K562 (cell line): ENCODE measurements at regions not wholly inside any gene's neighbourhood (a gene's known extent, or its start where the extent isn't known, plus 50 kb on each side); places are given as distances from the start of the nearest gene placed in this dataset.

Experiments used
- ATAC-seq: fragments of 200-7000 bp; cut with Tn5 transposase; 3 replicates; pipeline ENCODE4 v1.9.1; 2020; ENCODE audit warnings: moderate library complexity
- BruUV-seq: library from RNA; stranded (reverse); fragments of 400-500 nt; replicated peaks from 2 replicates; lab custom pipeline; 2021; lab: Mats Ljungman, UMichigan
- CTCF ChIA-PET: fragments of 300-600 bp; formaldehyde crosslinking; extraction: SDS; loops from one replicate; lab custom pipeline; 2021; ENCODE audit warnings: low intra/inter-chr PET ratio; lab: Yijun Ruan, JAX
- POLR2A ChIA-PET: fragments of 300-600, 350-650 bp; sonication (Branson Sonifier 250); formaldehyde crosslinking; extraction: SDS; loops from one replicate; lab custom pipeline; 2021; ENCODE audit warnings: antibody characterized with exemption, inconsistent platforms; lab: Yijun Ruan, JAX
- DNase-seq, 4 experiments: peaks; one replicate each; pipeline versions ENCODE4 v3.0.0 to v3.0.0-alpha.2; 2011 to 2018; ENCODE audit warnings: low spot score in 3 of 4, mixed read lengths in 3 of 4; ENCODE audit errors: extremely low read depth in 1 of 4
- FAIRE-seq: peaks from 2 replicates; lab custom pipeline; 2011; peaks lifted over from hg19 to GRCh38; lab: Jason Lieb, UNC
- H2AFZ ChIP-seq: 2 replicates; pipeline ENCODE4 v1.6.0; 2011; ENCODE audit warnings: low read depth, low read length, control low read depth, inconsistent platforms
- H3K27ac ChIP-seq: fragments of 200-600 bp; 3 replicates; pipeline ENCODE4 v1.8.0; 2011; ENCODE audit warnings: low read depth, mild to moderate bottlenecking, control low read depth, inconsistent platforms, low read length, moderate library complexity, mixed read lengths; ENCODE audit errors: extremely low read depth
- H3K27me3 ChIP-seq, 2 experiments: fragments of 300-600 bp in 1 of 2; 2 replicates in 1 of 2; 3 replicates in 1 of 2; pipeline versions ENCODE4 v1.6.0 to v1.8.0; 2011; ENCODE audit warnings: inconsistent platforms in 2 of 2, low read length in 2 of 2, mild to moderate bottlenecking in 1 of 2, mixed read lengths in 1 of 2, moderate library complexity in 1 of 2; ENCODE audit not compliant: control insufficient read depth in 2 of 2, insufficient read depth in 2 of 2
- H3K36me3 ChIP-seq: fragments of 300-600 bp; 3 replicates; pipeline ENCODE4 v1.8.0; 2011; ENCODE audit warnings: mild to moderate bottlenecking, low read length, inconsistent platforms; ENCODE audit not compliant: control insufficient read depth, insufficient read depth
- H3K4me1 ChIP-seq, 2 experiments: fragments of 200-600 bp in 1 of 2; replicated peaks in 1 of 2; 2 replicates in 1 of 2; 3 replicates in 1 of 2; pipeline versions ENCODE4 v1.5.1 to v1.8.0; 2011; ENCODE audit warnings: inconsistent platforms in 2 of 2, low read length in 2 of 2, mild to moderate bottlenecking in 1 of 2, mixed read lengths in 1 of 2, moderate library complexity in 1 of 2; ENCODE audit not compliant: control insufficient read depth in 2 of 2, insufficient read depth in 2 of 2
- H3K4me2 ChIP-seq: 2 replicates; pipeline ENCODE4 v1.6.1; 2011; ENCODE audit warnings: low read length, control low read depth, inconsistent platforms, mixed read lengths; ENCODE audit not compliant: insufficient read depth
- H3K4me3 ChIP-seq: fragments of 200-600 bp; sonication (generic), shearing (Covaris generic); 2 replicates; pipeline ENCODE4 v1.5.1; 2016; ENCODE audit warnings: control low read depth, inconsistent platforms
- H3K79me2 ChIP-seq: fragments of 200-600 bp; 3 replicates; pipeline ENCODE4 v1.8.0; 2011; ENCODE audit warnings: low read length, inconsistent platforms; ENCODE audit not compliant: control insufficient read depth, insufficient read depth
- H3K9ac ChIP-seq, 2 experiments: 2 replicates each; pipeline versions ENCODE4 v1.6.0 to v1.6.1; 2011; ENCODE audit warnings: low read depth in 2 of 2, low read length in 2 of 2, control low read depth in 1 of 2, inconsistent platforms in 1 of 2, mild to moderate bottlenecking in 1 of 2, mixed read lengths in 1 of 2; ENCODE audit not compliant: insufficient read depth in 1 of 2
- H3K9me1 ChIP-seq: one replicate; pipeline ENCODE4 v1.6.0; 2011; ENCODE audit warnings: inconsistent platforms, mild to moderate bottlenecking, low read length, moderate library complexity; ENCODE audit not compliant: control insufficient read depth, insufficient read depth
- H3K9me3 ChIP-seq: replicated peaks from 2 replicates; pipeline ENCODE4 v1.5.1; 2011; ENCODE audit warnings: low read depth, low read length, inconsistent platforms; ENCODE audit not compliant: control insufficient read depth, insufficient read depth
- H4K20me1 ChIP-seq: replicated peaks from 2 replicates; pipeline ENCODE4 v1.6.1; 2011; ENCODE audit warnings: low read length, inconsistent platforms, mixed read lengths; ENCODE audit not compliant: control insufficient read depth, insufficient read depth
- BACH1 ChIP-seq: fragments of 200-800 bp; sonication (Bioruptor generic); IDR thresholded peaks from 2 replicates; pipeline ENCODE4 v1.6.1; 2016; ENCODE audit warnings: missing genetic modification characterization, missing compliant biosample characterization
- BRD4 ChIP-seq: fragments of 200-600 bp; sonication (generic); IDR thresholded peaks from 2 replicates; pipeline ENCODE4 v1.6.1; 2017; ENCODE audit warnings: inconsistent platforms
- GTF2B ChIP-seq: IDR thresholded peaks from 2 replicates; pipeline ENCODE4 v1.6.1; 2011; ENCODE audit not compliant: insufficient read length; ENCODE audit errors: extremely low read depth
- KHSRP ChIP-seq: fragments of 450-650 bp; IDR thresholded peaks from 2 replicates; pipeline ENCODE4 v1.6.1; 2017
- LARP7 ChIP-seq: fragments of 450-650 bp; IDR thresholded peaks from 2 replicates; pipeline ENCODE4 v1.6.1; 2016
- RAD21 ChIP-seq, 2 experiments: fragments of 250-450 bp in 1 of 2; fragments of 450-650 bp in 1 of 2; sonication (Bioruptor Pico) in 1 of 2; formaldehyde crosslinking in 1 of 2; IDR thresholded peaks in 1 of 2; conservative IDR thresholded peaks in 1 of 2; 2 replicates each; pipeline versions ENCODE4 v1.4.0 to v1.8.0; 2020 to 2022; ENCODE audit warnings: mild to moderate bottlenecking in 2 of 2, moderate library complexity in 1 of 2
- RERE ChIP-seq: sonication (generic); formaldehyde crosslinking; IDR thresholded peaks from 2 replicates; pipeline ENCODE4 v1.8.0; 2023; ENCODE audit warnings: missing genetic modification reagents, mild to moderate bottlenecking, borderline replicate concordance
- TGIF2 ChIP-seq: sonication (generic); formaldehyde crosslinking; IDR thresholded peaks from 2 replicates; pipeline ENCODE4 v1.8.1; 2022; ENCODE audit warnings: mild to moderate bottlenecking, missing genetic modification reagents, moderate library complexity
- ZBTB5 ChIP-seq: fragments of 450-650 bp; IDR thresholded peaks from 2 replicates; pipeline ENCODE4 v1.6.1; 2017; ENCODE audit warnings: antibody characterized with exemption
- ZNF76 ChIP-seq: fragments of 250-450 bp; sonication (Bioruptor Pico); IDR thresholded peaks from 2 replicates; pipeline ENCODE4 v1.4.0; 2020; ENCODE audit warnings: mild to moderate bottlenecking, moderate library complexity, borderline replicate concordance
- ZNF766 ChIP-seq: fragments of 200-800 bp; sonication (Bioruptor generic); conservative IDR thresholded peaks from 2 replicates; pipeline ENCODE4 v1.6.1; 2016; ENCODE audit warnings: missing genetic modification characterization, missing compliant biosample characterization
- WGBS: fragments of 100-300 bp; shearing (Covaris generic); methylation state at CpG from one replicate; pipeline ENCODE4 v1.1.6; 2016; ENCODE audit warnings: low coverage, mixed read lengths; ENCODE audit not compliant: insufficient coverage; ENCODE audit errors: missing lambda C conversion rate; 5-methylcytosine and 5-hydroxymethylcytosine counted together
- in situ Hi-C: fragments of 300-500 bp; cut with MboI; formaldehyde crosslinking; loops from 4 replicates; pipeline ENCODE4 v1.15.0; 2018; ENCODE audit warnings: inconsistent platforms, mixed read lengths
- intact Hi-C: fragments of 100-400 bp; cut with micrococcal nuclease; formaldehyde crosslinking; loops from 2 replicates; pipeline ENCODE4 v1.14.2; 2022
- TF ChIP-seq, protein P1 (sequence below): fragments of 250-450 bp; sonication (Bioruptor Pico); IDR thresholded peaks from 2 replicates; pipeline ENCODE4 v1.6.1; 2021; ENCODE audit warnings: mild to moderate bottlenecking

- H3K27me3 ChIP-seq, result no peaks in the 10 kb centered on the region
- no peak overlapping the region for H3K9ac ChIP-seq
- H3K4me2 ChIP-seq, result no peak overlapping the region
- no peak overlapping the region for H3K27ac ChIP-seq
- no peak overlapping the region for H2AFZ ChIP-seq
- TF ChIP-seq LARP7 (no peak), RERE (CRISPR knock-in tag) (no peak), KHSRP (no peak), TGIF2 (CRISPR knock-in tag) (no peak), GTF2B (no peak), BRD4 (no peak), ZNF766 (CRISPR knock-in tag) (no peak), BACH1 (tag) (no peak), ZNF76 (CRISPR knock-in tag) (no peak), RAD21 (CRISPR knock-in tag; conservative IDR thresholded peaks at IDR 0.05 in 1 of 2, IDR thresholded peaks at IDR 0.05 in 1 of 2) (no peak), ZBTB5 (no peak)
- TF ChIP-seq, protein P1, sequence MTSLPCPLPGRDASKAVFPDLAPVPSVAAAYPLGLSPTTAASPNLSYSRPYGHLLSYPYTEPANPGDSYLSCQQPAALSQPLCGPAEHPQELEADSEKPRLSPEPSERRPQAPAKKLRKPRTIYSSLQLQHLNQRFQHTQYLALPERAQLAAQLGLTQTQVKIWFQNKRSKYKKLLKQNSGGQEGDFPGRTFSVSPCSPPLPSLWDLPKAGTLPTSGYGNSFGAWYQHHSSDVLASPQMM, result no peak
- ChIA-PET POLR2A (no interaction called here), CTCF (no interaction called here)
- H3K79me2 ChIP-seq, result no peaks in the 10 kb centered on the region
- ATAC-seq, result no peak
- in situ Hi-C loops, result no loop called here
- DNase-seq, result no peak
- H3K4me3 ChIP-seq, result no peak overlapping the region
- no peaks in the 10 kb centered on the region for H4K20me1 ChIP-seq
- intact Hi-C loops, result no loop called here
- no peaks in the 10 kb centered on the region for H3K36me3 ChIP-seq
- H3K4me1 ChIP-seq, result no peaks in the 10 kb centered on the region
- BruUV-seq, result no TSS peak
- WGBS, result 8% methylated on average over 1 of the region's 1 CpG
- no peaks in the 10 kb centered on the region; the same call in 1 of the 2 replicates for H3K9me3 ChIP-seq
- H3K9me1 ChIP-seq, result no peaks in the 10 kb centered on the region
- FAIRE-seq, result no peak
Measured at GRCh38 chr7:13352677-13353076, 636.8 kb downstream of the ETV1 start.
